A549 (cell line): ENCODE measurements at regions not wholly inside any gene's neighbourhood (a gene's known extent, or its start where the extent isn't known, plus 50 kb on each side); places are given as distances from the start of the nearest gene placed in this dataset.
"Not testable (repeated sequence)": the region's sequence is repeated elsewhere in the genome, so short reads cannot be mapped to it uniquely, and the experiment has no call there.

Experiments used
- ATAC-seq, 2 experiments: fragments of 200-7000 bp in 1 of 2; fragments of >200 bp in 1 of 2; cut with Nextera tagmentation in 1 of 2; cut with Tn5 transposase in 1 of 2; 3 replicates each; pipeline versions ENCODE4 v1.8.0 to v1.9.1; 2018 to 2020; ENCODE audit warnings: mild to moderate bottlenecking in 1 of 2, moderate library complexity in 1 of 2
- CTCF ChIA-PET: fragments of 300-600 bp; sonication (Branson Sonifier 250); formaldehyde crosslinking; extraction: SDS; loops from one replicate; lab custom pipeline; 2021; ENCODE audit warnings: antibody characterized with exemption, inconsistent platforms; lab: Yijun Ruan, JAX
- POLR2A ChIA-PET: fragments of 350-600 bp; formaldehyde crosslinking; extraction: SDS; loops from one replicate; lab custom pipeline; 2021; ENCODE audit warnings: antibody characterized with exemption, inconsistent platforms; lab: Yijun Ruan, JAX
- DNase-seq, 2 experiments: peaks; one replicate each; pipeline versions ENCODE4 v3.0.0 to v3.0.0-alpha.2; 2011 to 2016; ENCODE audit warnings: low read depth in 1 of 2, low spot score in 1 of 2
- FAIRE-seq: peaks from 2 replicates; lab custom pipeline; 2011; peaks lifted over from hg19 to GRCh38; lab: Jason Lieb, UNC
- H3K27ac ChIP-seq, 2 experiments: fragments of >200 bp; sonication (Bioruptor Twin); formaldehyde crosslinking; 3 replicates each; pipeline ENCODE4 v1.5.1; 2016 to 2017
- H3K4me1 ChIP-seq: fragments of >200 bp; sonication (Bioruptor Twin); formaldehyde crosslinking; 3 replicates; pipeline ENCODE4 v1.6.1; 2016
- H3K4me2 ChIP-seq: fragments of >200 bp; sonication (Bioruptor Twin); formaldehyde crosslinking; 3 replicates; pipeline ENCODE4 v1.6.1; 2016
- H3K4me3 ChIP-seq: fragments of >200 bp; sonication (Bioruptor Twin); formaldehyde crosslinking; 3 replicates; pipeline ENCODE4 v1.5.1; 2016
- H3K9me3 ChIP-seq: fragments of >200 bp; sonication (Bioruptor Twin); formaldehyde crosslinking; 3 replicates; pipeline ENCODE4 v1.6.1; 2016
- BCL3 ChIP-seq: fragments of >200 bp; sonication (Bioruptor Twin); formaldehyde crosslinking; IDR thresholded peaks from 3 replicates; pipeline ENCODE4 v1.6.1; 2016
- CBX2 ChIP-seq: fragments of 200-600 bp; sonication (generic); IDR thresholded peaks from 2 replicates; pipeline ENCODE4 v1.6.1; 2016; ENCODE audit warnings: low read depth, mild to moderate bottlenecking, borderline replicate concordance
- CBX8 ChIP-seq: fragments of 200-600 bp; sonication (generic); IDR thresholded peaks from 2 replicates; pipeline ENCODE4 v1.6.1; 2016
- CEBPB ChIP-seq, 2 experiments: fragments of >200 bp in 1 of 2; sonication (Bioruptor Twin) in 1 of 2; formaldehyde crosslinking in 1 of 2; IDR thresholded peaks; 2 replicates each; pipeline ENCODE4 v1.6.1; 2012 to 2016
- CTCF ChIP-seq: fragments of >200 bp; sonication (Bioruptor Twin); formaldehyde crosslinking; IDR thresholded peaks from 3 replicates; pipeline ENCODE4 v1.5.1; 2016
- EHMT2 ChIP-seq: fragments of 200-600 bp; sonication (generic); IDR thresholded peaks from 2 replicates; pipeline ENCODE4 v1.6.1; 2016; ENCODE audit warnings: antibody characterized with exemption, low read depth, mild to moderate bottlenecking, moderate library complexity
- EP300 ChIP-seq, 2 experiments: fragments of >200 bp; sonication (Bioruptor Twin); formaldehyde crosslinking; IDR thresholded peaks; 2 replicates in 1 of 2; 3 replicates in 1 of 2; pipeline ENCODE4 v1.6.1; 2016 to 2017
- FOXS1 ChIP-seq: fragments of 250-450 bp; sonication (Bioruptor Pico); IDR thresholded peaks from 2 replicates; pipeline ENCODE4 v1.5.0; 2020; ENCODE audit warnings: mild to moderate bottlenecking, moderate library complexity
- HDAC2 ChIP-seq: fragments of 200-600 bp; sonication (generic); IDR thresholded peaks from 2 replicates; pipeline ENCODE4 v1.6.1; 2016
- HES2 ChIP-seq: fragments of >200 bp; sonication (Bioruptor Twin); formaldehyde crosslinking; IDR thresholded peaks from 2 replicates; pipeline ENCODE4 v1.6.1; 2016
- HEYL ChIP-seq: fragments of 250-450 bp; sonication (Bioruptor Pico); IDR thresholded peaks from 2 replicates; pipeline ENCODE4 v1.8.0; 2021; ENCODE audit warnings: mild to moderate bottlenecking, moderate library complexity
- JUN ChIP-seq, 2 experiments: fragments of >200 bp; sonication (Bioruptor Twin); formaldehyde crosslinking; IDR thresholded peaks; 2 replicates in 1 of 2; 3 replicates in 1 of 2; pipeline ENCODE4 v1.6.1; 2016 to 2017
- MAFK ChIP-seq: fragments of 450-650 bp; IDR thresholded peaks from 2 replicates; pipeline ENCODE4 v1.6.1; 2014; ENCODE audit not compliant: partially characterized antibody
- PHF8 ChIP-seq: fragments of 200-600 bp; sonication (generic); IDR thresholded peaks from 2 replicates; pipeline ENCODE4 v1.6.1; 2016; ENCODE audit warnings: low read depth, mild to moderate bottlenecking, antibody characterized with exemption, moderate library complexity, borderline replicate concordance
- RARB ChIP-seq: fragments of 250-450 bp; sonication (Bioruptor Pico); IDR thresholded peaks from 2 replicates; pipeline ENCODE4 v1.8.0; 2021; ENCODE audit warnings: mild to moderate bottlenecking, moderate library complexity
- RFX5 ChIP-seq: fragments of 450-650 bp; IDR thresholded peaks from 2 replicates; pipeline ENCODE4 v1.7.1; 2014; ENCODE audit warnings: antibody characterized with exemption, mild to moderate bottlenecking, moderate library complexity
- SMC3 ChIP-seq: fragments of >200 bp; sonication (Bioruptor Twin); formaldehyde crosslinking; IDR thresholded peaks from 3 replicates; pipeline ENCODE4 v1.6.1; 2018; ENCODE audit warnings: inconsistent platforms
- SREBF2 ChIP-seq: fragments of 450-650 bp; IDR thresholded peaks from 2 replicates; pipeline ENCODE4 v1.6.1; 2014; ENCODE audit warnings: mild to moderate bottlenecking, moderate library complexity
- TFCP2L1 ChIP-seq: fragments of 250-450 bp; sonication (Bioruptor Pico); IDR thresholded peaks from 2 replicates; pipeline ENCODE4 v1.5.0; 2021; ENCODE audit warnings: mild to moderate bottlenecking
- ZC3H11A ChIP-seq: fragments of 450-650 bp; IDR thresholded peaks from 2 replicates; pipeline ENCODE4 v1.6.1; 2014; ENCODE audit warnings: antibody characterized with exemption, mild to moderate bottlenecking
- ZSCAN20 ChIP-seq: fragments of 250-450 bp; sonication (Bioruptor Pico); IDR thresholded peaks from 2 replicates; pipeline ENCODE4 v1.8.0; 2022; ENCODE audit warnings: mild to moderate bottlenecking, moderate library complexity
- WGBS: methylation state at CpG from one replicate; pipeline ENCODE4 v1.1.6; 2017; ENCODE audit errors: missing lambda C conversion rate; 5-methylcytosine and 5-hydroxymethylcytosine counted together
- TF ChIP-seq, protein P1 (sequence below): fragments of 150-350 bp; IDR thresholded peaks from 2 replicates; pipeline ENCODE4 v1.6.1; 2014; ENCODE audit warnings: low read depth, mild to moderate bottlenecking, low read length
- TF ChIP-seq, protein P2 (sequence below): IDR thresholded peaks from 2 replicates; pipeline ENCODE4 v1.6.1; 2012; ENCODE audit warnings: low read depth, borderline replicate concordance

DNA sequence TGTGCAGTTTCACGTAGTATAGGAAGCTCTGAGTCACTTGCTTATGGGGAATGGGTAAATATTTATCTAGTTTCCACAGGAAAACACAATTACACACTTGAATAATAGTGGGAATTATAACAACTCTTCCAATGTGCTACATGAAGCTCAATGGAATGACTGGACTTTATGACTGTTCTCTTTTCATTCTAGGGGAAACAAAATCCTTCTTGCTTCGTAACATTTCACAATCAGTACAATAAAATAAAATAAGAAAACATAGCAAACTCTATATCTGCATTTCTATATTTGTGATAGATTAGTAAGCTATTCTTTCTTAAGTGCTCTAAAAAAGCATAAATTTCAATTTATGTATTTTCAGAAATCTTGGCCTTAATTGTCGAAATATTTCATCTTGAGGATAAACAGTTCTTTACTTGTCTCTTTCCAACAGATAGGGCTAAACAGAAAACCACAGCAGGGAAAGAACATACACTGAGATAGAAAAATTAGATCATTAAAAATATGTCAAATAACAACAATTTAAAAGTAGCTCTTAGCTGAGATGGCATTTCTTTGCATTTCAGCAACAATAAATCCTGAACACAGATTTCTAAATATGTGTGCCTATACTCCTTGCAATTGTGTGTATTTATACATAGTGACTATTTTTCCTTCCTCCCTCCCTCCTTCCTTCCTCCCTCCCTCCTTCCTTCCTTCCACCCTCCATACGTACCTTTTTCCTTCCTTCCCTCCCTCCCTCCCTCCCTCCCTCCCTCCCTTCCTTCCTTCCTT, 395.5 kb upstream of the KCNMB2 start:
- FAIRE-seq, result no peak
- TF ChIP-seq SMC3, result no peak
- TF ChIP-seq JUN (IDR thresholded peaks at IDR 0.05), result no peak
- no peak for TF ChIP-seq CBX8
- TF ChIP-seq RARB (CRISPR knock-in tag), result no peak
- no peak for TF ChIP-seq ZSCAN20
- TF ChIP-seq RFX5, result no peak
- TF ChIP-seq CTCF, result no peak
- TF ChIP-seq EHMT2, result no peak
- TF ChIP-seq PHF8, result no peak
- no peak for TF ChIP-seq CBX2
- no peak for TF ChIP-seq HEYL (CRISPR knock-in tag)
- TF ChIP-seq, all 56 proteins: peak for 0
- WGBS, result 52% methylated on average over 3 of the region's 4 CpGs
- ChIA-PET POLR2A (no interaction called here), CTCF (no interaction called here)
- Histone ChIP-seq H3K4me1 (0 out of 3 replicates have a peak, but pooled peaks cover 4% of the 10 kb centered on the region), H3K4me2 (no peak overlapping the region), H3K27ac (no peak overlapping the region), H3K9me3 (no peaks in the 10 kb centered on the region), H3K4me3 (no peak overlapping the region)
- DNase-seq (peak in 1 of 2 experiments; percentile 0), ATAC-seq (no peak)

DNA sequence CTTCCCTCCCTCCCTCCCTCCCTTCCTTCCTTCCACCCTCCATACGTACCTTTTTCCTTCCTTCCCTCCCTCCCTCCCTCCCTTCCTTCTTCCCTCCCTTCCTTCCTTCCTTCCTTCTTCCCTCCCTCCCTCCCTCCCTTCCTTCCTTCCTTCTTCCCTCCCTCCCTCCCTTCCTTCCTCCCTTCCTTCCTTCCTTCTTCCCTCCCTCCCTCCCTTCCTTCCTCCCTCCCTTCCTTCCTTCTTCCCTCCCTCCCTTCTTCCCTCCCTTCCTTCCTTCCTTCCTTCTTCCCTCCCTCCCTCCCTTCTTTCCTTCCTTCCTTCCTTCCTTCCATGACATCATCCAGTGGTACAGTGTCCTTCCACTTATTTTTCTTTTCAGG, 394.9 kb upstream of the KCNMB2 start:
- POLR2A ChIA-PET, H3K4me2 ChIP-seq, H3K4me3 ChIP-seq, H3K9me3 ChIP-seq, H3K4me1 ChIP-seq, ATAC-seq, DNase-seq, CTCF ChIA-PET, H3K27ac ChIP-seq, FAIRE-seq: not testable (repeated sequence)
- no CpG with 5 or more reads among the region's 1 CpG for WGBS

DNA sequence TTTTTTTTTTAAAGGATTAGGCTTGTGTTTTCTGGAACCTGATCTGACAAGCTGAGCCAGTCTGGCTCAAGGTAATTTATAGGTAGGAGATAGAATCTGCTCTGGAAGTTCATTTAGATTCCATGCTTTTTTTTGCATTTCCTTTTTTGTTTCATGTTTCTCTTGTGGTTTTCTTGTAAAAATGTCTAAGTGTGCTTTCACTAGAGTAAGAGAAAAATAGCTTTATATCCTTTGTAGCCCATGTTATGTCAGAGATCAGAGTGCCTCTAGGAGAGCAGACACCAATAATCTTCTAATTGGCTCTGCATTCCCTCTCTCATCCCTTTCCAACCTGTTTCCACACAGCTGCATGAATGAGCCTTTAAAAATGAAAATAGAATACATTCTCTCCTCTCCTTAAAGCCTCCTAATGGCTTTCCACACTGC, 389.8 kb upstream of the KCNMB2 start:
- no peak overlapping the region for H3K4me3 ChIP-seq
- no peak overlapping the region for H3K4me2 ChIP-seq
- ChIA-PET POLR2A (no interaction called here), CTCF (no interaction called here)
- H3K9me3 ChIP-seq, result no peaks in the 10 kb centered on the region
- ATAC-seq (no peak), FAIRE-seq (no peak), DNase-seq (no peak)
- H3K4me1 ChIP-seq, result no peaks in the 10 kb centered on the region
- H3K27ac ChIP-seq, result no peak overlapping the region
- TF ChIP-seq SREBF2 (no peak), HDAC2 (no peak), PHF8 (no peak), BCL3 (no peak), CEBPB (IDR thresholded peaks at IDR 0.05) (no peak), TFCP2L1 (CRISPR knock-in tag) (no peak), ZC3H11A (no peak), HES2 (no peak), EP300 (IDR thresholded peaks at IDR 0.05) (no peak), FOXS1 (CRISPR knock-in tag) (no peak), MAFK (no peak)
- TF ChIP-seq, protein P1, sequence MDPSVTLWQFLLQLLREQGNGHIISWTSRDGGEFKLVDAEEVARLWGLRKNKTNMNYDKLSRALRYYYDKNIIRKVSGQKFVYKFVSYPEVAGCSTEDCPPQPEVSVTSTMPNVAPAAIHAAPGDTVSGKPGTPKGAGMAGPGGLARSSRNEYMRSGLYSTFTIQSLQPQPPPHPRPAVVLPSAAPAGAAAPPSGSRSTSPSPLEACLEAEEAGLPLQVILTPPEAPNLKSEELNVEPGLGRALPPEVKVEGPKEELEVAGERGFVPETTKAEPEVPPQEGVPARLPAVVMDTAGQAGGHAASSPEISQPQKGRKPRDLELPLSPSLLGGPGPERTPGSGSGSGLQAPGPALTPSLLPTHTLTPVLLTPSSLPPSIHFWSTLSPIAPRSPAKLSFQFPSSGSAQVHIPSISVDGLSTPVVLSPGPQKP, result no peak
- TF ChIP-seq, protein P2, sequence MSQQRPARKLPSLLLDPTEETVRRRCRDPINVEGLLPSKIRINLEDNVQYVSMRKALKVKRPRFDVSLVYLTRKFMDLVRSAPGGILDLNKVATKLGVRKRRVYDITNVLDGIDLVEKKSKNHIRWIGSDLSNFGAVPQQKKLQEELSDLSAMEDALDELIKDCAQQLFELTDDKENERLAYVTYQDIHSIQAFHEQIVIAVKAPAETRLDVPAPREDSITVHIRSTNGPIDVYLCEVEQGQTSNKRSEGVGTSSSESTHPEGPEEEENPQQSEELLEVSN, result no peak
